ENCODE measurements at regions not wholly inside any gene's neighbourhood (a gene's known extent, or its start where the extent isn't known, plus 50 kb on each side); places are given as distances from the start of the nearest gene placed in this dataset.
A peak's percentile ranks its signal among the peaks of the same experiment; 100 is the strongest.

GRCh38 chr6:94131271-94131670 is 711.9 kb upstream of the EPHA7 start:
- Histone ChIP-seq H3K4me1 (peaks cover 0 to 12% (median 4%) of the 10 kb centered on the region in 4 donors), H3K27me3 (no peaks in the 10 kb centered on the region), H3K27ac (no peak overlapping the region), H3K4me3 (no peak overlapping the region), H3K36me3 (no peaks in the 10 kb centered on the region), H3K9me3 (no peaks in the 10 kb centered on the region)
- intact Hi-C loops (cut with DNase I; ENCODE audit: low total_unique reads) = no loop called here
- no peak for DNase-seq
- 83 to 96% (median 96%) methylated on average over 2 of the region's 2 CpGs for WGBS, 5 donors
- TF ChIP-seq EP300 (IDR thresholded peaks at IDR 0.05) = no peak
- no peak for TF ChIP-seq POLR2A (IDR thresholded peaks at IDR 0.05)
- TF ChIP-seq CTCF (IDR thresholded peaks at IDR 0.05) = no peak
- no peak for TF ChIP-seq POLR2AphosphoS5 (IDR thresholded peaks at IDR 0.05)

- DNase-seq = peak in 1 of 2 donors; percentile 41
- WGBS, 5 donors = 2 to 17% (median 5%) methylated on average over 1 of the region's 1 CpG
- peaks cover 0 to 12% (median 4%) of the 10 kb centered on the region in 4 donors for H3K4me1 ChIP-seq
- TF ChIP-seq CTCF (IDR thresholded peaks at IDR 0.05) = no peak
- TF ChIP-seq EP300 (IDR thresholded peaks at IDR 0.05) = no peak
- no peak for TF ChIP-seq POLR2A (IDR thresholded peaks at IDR 0.05)
- no peak for TF ChIP-seq POLR2AphosphoS5 (IDR thresholded peaks at IDR 0.05)
- intact Hi-C loops (cut with DNase I; ENCODE audit: low total_unique reads) = no loop called here
- H3K27me3 ChIP-seq = no peaks in the 10 kb centered on the region
- H3K9me3 ChIP-seq = no peaks in the 10 kb centered on the region
- H3K36me3 ChIP-seq = no peaks in the 10 kb centered on the region
- H3K4me3 ChIP-seq = no peak overlapping the region
- H3K27ac ChIP-seq = no peak overlapping the region
Observed at GRCh38 chr6:94130478-94130877, 711.1 kb upstream of the EPHA7 start.

GRCh38 chr6:94129926-94130325 is 710.6 kb upstream of the EPHA7 start:
- Histone ChIP-seq H3K4me3 (no peak overlapping the region), H3K4me1 (peaks cover 0 to 12% (median 4%) of the 10 kb centered on the region in 4 donors), H3K9me3 (no peaks in the 10 kb centered on the region), H3K36me3 (no peaks in the 10 kb centered on the region), H3K27me3 (no peaks in the 10 kb centered on the region), H3K27ac (no peak overlapping the region)
- TF ChIP-seq POLR2AphosphoS5 (IDR thresholded peaks at IDR 0.05) = no peak
- TF ChIP-seq POLR2A (IDR thresholded peaks at IDR 0.05) = no peak
- no peak for TF ChIP-seq CTCF (IDR thresholded peaks at IDR 0.05)
- TF ChIP-seq EP300 (IDR thresholded peaks at IDR 0.05) = no peak
- intact Hi-C loops (cut with DNase I; ENCODE audit: low total_unique reads) = no loop called here
- DNase-seq = peak in 1 of 2 donors; percentile 64

DNA sequence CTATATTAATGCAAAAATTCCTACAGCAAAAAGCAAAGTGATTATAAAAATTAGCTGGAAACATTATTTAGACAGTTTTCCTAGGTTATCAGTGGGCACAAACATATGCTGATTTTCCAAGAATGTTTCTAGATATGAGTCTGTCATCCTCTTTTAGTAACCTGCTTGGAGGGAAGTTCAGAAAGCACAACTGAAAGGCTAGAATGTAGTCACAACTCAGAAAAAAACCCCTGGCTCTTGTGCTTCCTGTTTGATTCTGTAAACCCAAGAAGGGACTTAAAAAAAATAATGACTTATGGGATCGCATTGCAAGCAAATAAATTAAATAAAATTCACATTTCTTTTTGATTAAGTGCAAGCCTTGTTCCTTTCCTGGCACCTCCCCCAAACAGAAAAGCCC is 708.4 kb upstream of the EPHA7 start:
- 27 to 43% (median 38%) methylated on average over 1 of the region's 1 CpG for WGBS, 5 donors
- no peaks in the 10 kb centered on the region for H3K36me3 ChIP-seq
- no peak overlapping the region for H3K4me3 ChIP-seq
- intact Hi-C loops (cut with DNase I; ENCODE audit: low total_unique reads) = no loop called here
- no peaks in the 10 kb centered on the region for H3K9me3 ChIP-seq
- no peak for TF ChIP-seq EP300 (IDR thresholded peaks at IDR 0.05)
- TF ChIP-seq CTCF (IDR thresholded peaks at IDR 0.05) = no peak
- no peak for TF ChIP-seq POLR2AphosphoS5 (IDR thresholded peaks at IDR 0.05)
- no peak for TF ChIP-seq POLR2A (IDR thresholded peaks at IDR 0.05)
- no peaks in the 10 kb centered on the region for H3K27me3 ChIP-seq
- no peak for DNase-seq
- no peak overlapping the region for H3K27ac ChIP-seq
- peaks cover 0 to 12% (median 4%) of the 10 kb centered on the region in 4 donors for H3K4me1 ChIP-seq
